HG03039 (cell line): ENCODE measurements at regions not wholly inside any gene's neighbourhood (a gene's known extent, or its start where the extent isn't known, plus 50 kb on each side); places are given as distances from the start of the nearest gene placed in this dataset.

ENCODE experiments used
- ATAC-seq: cut with Tn5 transposase; IDR thresholded peaks from one replicate; pipeline ENCODE4 v1.9.1; 2021; ENCODE audit warnings: mild to moderate bottlenecking, moderate library complexity; ENCODE audit not compliant: unreplicated experiment

GRCh38 chr17:77376795-77377709 lies 236.3 kb downstream of the SEC14L1 start:
- no peak for ATAC-seq

GRCh38 chr17:77377710-77378235 lies 237.0 kb downstream of the SEC14L1 start:
- no peak for ATAC-seq

GRCh38 chr17:77378318-77379064 lies 237.7 kb downstream of the SEC14L1 start:
- no peak for ATAC-seq

- no peak for ATAC-seq
These were observed 238.3 kb downstream of the SEC14L1 start for GRCh38 chr17:77379065-77379428.

- ATAC-seq = no peak
These were observed 239.1 kb downstream of the SEC14L1 start for GRCh38 chr17:77379832-77380231.

- no peak for ATAC-seq
These were observed 239.8 kb downstream of the SEC14L1 start for GRCh38 chr17:77380395-77381184.

- ATAC-seq = no peak
These were observed 240.5 kb downstream of the SEC14L1 start for GRCh38 chr17:77381185-77381700.

- no peak for ATAC-seq
These were observed 241.0 kb downstream of the SEC14L1 start for GRCh38 chr17:77381731-77382130.

- no peak for ATAC-seq
These were observed 241.7 kb downstream of the SEC14L1 start for GRCh38 chr17:77382356-77382911.

- no peak for ATAC-seq
These were observed 242.3 kb downstream of the SEC14L1 start for GRCh38 chr17:77382966-77383612.

GRCh38 chr17:77383613-77384608 lies 243.1 kb downstream of the SEC14L1 start:
- no peak for ATAC-seq

GRCh38 chr17:77385750-77386501 lies 245.2 kb downstream of the SEC14L1 start:
- ATAC-seq = no peak

- no peak for ATAC-seq
These were observed 245.9 kb downstream of the SEC14L1 start for GRCh38 chr17:77386502-77387192.

- ATAC-seq = no peak
These were observed 247.1 kb downstream of the SEC14L1 start for GRCh38 chr17:77387891-77388290.

GRCh38 chr17:77388384-77389306 lies 247.9 kb downstream of the SEC14L1 start:
- no peak for ATAC-seq

GRCh38 chr17:77390870-77391269 lies 250.1 kb downstream of the SEC14L1 start:
- no peak for ATAC-seq
